OCI-LY7 (cell line): ENCODE measurements at regions not wholly inside any gene's neighbourhood (a gene's known extent, or its start where the extent isn't known, plus 50 kb on each side); places are given as distances from the start of the nearest gene placed in this dataset.

Experiments used
- EZH2phosphoT487 ChIP-seq: fragments of 200-600 bp; sonication (generic); IDR thresholded peaks from 2 replicates; pipeline ENCODE4 v1.6.1; 2018; ENCODE audit warnings: low read depth, borderline replicate concordance, mild to moderate bottlenecking, mixed run types, antibody characterized with exemption, low read length, moderate library complexity, mixed read lengths
- TF ChIP-seq, protein P1 (sequence below): fragments of 200-600 bp; sonication (generic); conservative IDR thresholded peaks from 2 replicates; pipeline ENCODE4 v1.5.1; 2014; ENCODE audit warnings: mild to moderate bottlenecking, antibody characterized with exemption, low read length, moderate library complexity, mixed read lengths

DNA sequence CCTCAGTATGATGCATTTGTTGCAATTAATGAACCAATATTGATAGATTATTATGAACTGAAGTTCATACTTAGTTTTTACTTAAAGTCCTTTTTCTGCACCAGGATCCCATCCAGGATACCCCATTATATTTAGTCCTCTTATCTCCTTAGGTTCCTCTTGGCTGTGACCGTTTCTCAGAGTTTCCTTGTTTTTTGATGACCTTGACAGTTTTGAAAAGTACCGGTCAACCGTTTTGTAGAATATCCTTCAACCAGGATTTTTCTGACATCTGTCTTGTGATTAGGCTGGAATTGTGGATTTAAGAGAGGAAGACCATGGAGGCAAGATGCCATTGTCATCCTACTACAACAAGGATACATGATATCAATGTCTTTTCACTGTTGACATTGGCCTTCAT lies 98.0 kb upstream of the F13A1 start:
- TF ChIP-seq, protein P1, sequence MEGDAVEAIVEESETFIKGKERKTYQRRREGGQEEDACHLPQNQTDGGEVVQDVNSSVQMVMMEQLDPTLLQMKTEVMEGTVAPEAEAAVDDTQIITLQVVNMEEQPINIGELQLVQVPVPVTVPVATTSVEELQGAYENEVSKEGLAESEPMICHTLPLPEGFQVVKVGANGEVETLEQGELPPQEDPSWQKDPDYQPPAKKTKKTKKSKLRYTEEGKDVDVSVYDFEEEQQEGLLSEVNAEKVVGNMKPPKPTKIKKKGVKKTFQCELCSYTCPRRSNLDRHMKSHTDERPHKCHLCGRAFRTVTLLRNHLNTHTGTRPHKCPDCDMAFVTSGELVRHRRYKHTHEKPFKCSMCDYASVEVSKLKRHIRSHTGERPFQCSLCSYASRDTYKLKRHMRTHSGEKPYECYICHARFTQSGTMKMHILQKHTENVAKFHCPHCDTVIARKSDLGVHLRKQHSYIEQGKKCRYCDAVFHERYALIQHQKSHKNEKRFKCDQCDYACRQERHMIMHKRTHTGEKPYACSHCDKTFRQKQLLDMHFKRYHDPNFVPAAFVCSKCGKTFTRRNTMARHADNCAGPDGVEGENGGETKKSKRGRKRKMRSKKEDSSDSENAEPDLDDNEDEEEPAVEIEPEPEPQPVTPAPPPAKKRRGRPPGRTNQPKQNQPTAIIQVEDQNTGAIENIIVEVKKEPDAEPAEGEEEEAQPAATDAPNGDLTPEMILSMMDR: no peak
- TF ChIP-seq EZH2phosphoT487: no peak
